GM23338 (cell line): ENCODE measurements at regions not wholly inside any gene's neighbourhood (a gene's known extent, or its start where the extent isn't known, plus 50 kb on each side); places are given as distances from the start of the nearest gene placed in this dataset.

Experiments
- ATAC-seq: fragments of 200-7000 bp; cut with Tn5 transposase; 3 replicates; pipeline ENCODE4 v1.9.1; 2020
- DNase-seq: peaks from one replicate; pipeline ENCODE4 v3.0.0-alpha.2; 2015; ENCODE audit warnings: low spot score
- H2AFZ ChIP-seq: fragments of 200-600 bp; sonication (generic); 2 replicates; pipeline ENCODE4 v1.8.0; 2016; ENCODE audit warnings: antibody characterized with exemption, mild to moderate bottlenecking, moderate library complexity
- H3F3A ChIP-seq: fragments of 200-600 bp; sonication (generic); replicated peaks from 2 replicates; pipeline ENCODE4 v1.8.0; 2017; ENCODE audit warnings: antibody characterized with exemption, mixed run types, low read depth
- H3K27ac ChIP-seq: fragments of 200-600 bp; sonication (generic); 2 replicates; pipeline ENCODE4 v1.6.1; 2016; ENCODE audit warnings: low read depth
- H3K27me3 ChIP-seq: fragments of 200-600 bp; sonication (generic); 2 replicates; pipeline ENCODE4 v1.8.0; 2016; ENCODE audit warnings: mild to moderate bottlenecking, mixed run types, moderate library complexity; ENCODE audit not compliant: insufficient read depth
- H3K36me3 ChIP-seq: fragments of 200-600 bp; sonication (generic); 2 replicates; pipeline ENCODE4 v1.8.0; 2016; ENCODE audit warnings: mild to moderate bottlenecking; ENCODE audit not compliant: insufficient read depth
- H3K4me1 ChIP-seq: fragments of 200-600 bp; sonication (generic); 2 replicates; pipeline ENCODE4 v1.8.0; 2016; ENCODE audit warnings: mild to moderate bottlenecking, moderate library complexity; ENCODE audit not compliant: insufficient read depth
- H3K4me2 ChIP-seq: fragments of 200-600 bp; sonication (generic); 2 replicates; pipeline ENCODE4 v1.7.1; 2017; ENCODE audit warnings: mixed run types
- H3K4me3 ChIP-seq: fragments of 200-600 bp; sonication (generic); 2 replicates; pipeline ENCODE4 v1.6.1; 2016; ENCODE audit warnings: mixed run types
- H3K79me2 ChIP-seq: fragments of 200-600 bp; sonication (generic); replicated peaks from 2 replicates; pipeline ENCODE4 v1.8.0; 2017; ENCODE audit warnings: mild to moderate bottlenecking; ENCODE audit not compliant: insufficient read depth
- H3K9me2 ChIP-seq: fragments of 200-600 bp; sonication (generic); 2 replicates; pipeline ENCODE4 v1.8.0; 2017; ENCODE audit not compliant: insufficient read depth
- H4K20me1 ChIP-seq: fragments of 200-600 bp; sonication (generic); replicated peaks from 2 replicates; pipeline ENCODE4 v1.8.0; 2017; ENCODE audit warnings: mild to moderate bottlenecking; ENCODE audit not compliant: insufficient read depth
- H3K27ac Mint-ChIP-seq: 2 replicates; pipeline ENCODE4 v1.8.0; 2020; ENCODE audit warnings: inconsistent platforms, mild to moderate bottlenecking, moderate library complexity, mixed read lengths
- H3K27me3 Mint-ChIP-seq: 3 replicates; pipeline ENCODE4 v1.8.0; 2022; ENCODE audit warnings: low read depth, mild to moderate bottlenecking, moderate library complexity, mixed read lengths, inconsistent platforms; ENCODE audit not compliant: insufficient read depth, poor library complexity
- H3K36me3 Mint-ChIP-seq: 3 replicates; pipeline ENCODE4 v1.8.0; 2021; ENCODE audit warnings: low read depth, mild to moderate bottlenecking, inconsistent platforms, moderate library complexity, mixed read lengths
- H3K4me1 Mint-ChIP-seq: 3 replicates; pipeline ENCODE4 v1.8.0; 2020; ENCODE audit warnings: mild to moderate bottlenecking, inconsistent platforms, mixed read lengths
- H3K4me3 Mint-ChIP-seq: 3 replicates; pipeline ENCODE4 v1.8.0; 2021; ENCODE audit warnings: moderate library complexity, mild to moderate bottlenecking, inconsistent platforms, mixed read lengths
- H3K9me3 Mint-ChIP-seq: 3 replicates; pipeline ENCODE4 v1.8.0; 2020; ENCODE audit warnings: moderate library complexity, mild to moderate bottlenecking, inconsistent platforms, mixed read lengths
- CREB1 ChIP-seq: fragments of 250-450 bp; sonication (Bioruptor Pico); IDR thresholded peaks from 2 replicates; pipeline ENCODE4 v1.5.0; 2020; ENCODE audit warnings: low read depth, mild to moderate bottlenecking, moderate library complexity
- EZH2 ChIP-seq: fragments of 200-600 bp; sonication (generic); IDR thresholded peaks from one replicate; pipeline ENCODE4 v1.8.0; 2017; ENCODE audit warnings: antibody characterized with exemption, mild to moderate bottlenecking, low read depth; ENCODE audit not compliant: unreplicated experiment
- EZH2phosphoT487 ChIP-seq: fragments of 200-600 bp; sonication (generic); IDR thresholded peaks from one replicate; pipeline ENCODE4 v1.8.1; 2018; ENCODE audit warnings: antibody characterized with exemption; ENCODE audit not compliant: unreplicated experiment
- JUNB ChIP-seq: IDR thresholded peaks from one replicate; pipeline ENCODE4 v1.6.1; 2016; ENCODE audit warnings: antibody characterized with exemption; ENCODE audit not compliant: unreplicated experiment
- NANOG ChIP-seq: IDR thresholded peaks from 2 replicates; pipeline ENCODE4 v1.6.1; 2016; ENCODE audit warnings: antibody characterized with exemption, borderline replicate concordance
- ZNF114 ChIP-seq: fragments of 250-450 bp; sonication (Bioruptor Pico); IDR thresholded peaks from 2 replicates; pipeline ENCODE4 v1.5.0; 2020; ENCODE audit warnings: mild to moderate bottlenecking, moderate library complexity
- ZNF462 ChIP-seq: fragments of 250-450 bp; sonication (Bioruptor Pico); IDR thresholded peaks from 2 replicates; pipeline ENCODE4 v1.5.0; 2020; ENCODE audit warnings: mild to moderate bottlenecking, moderate library complexity

DNA sequence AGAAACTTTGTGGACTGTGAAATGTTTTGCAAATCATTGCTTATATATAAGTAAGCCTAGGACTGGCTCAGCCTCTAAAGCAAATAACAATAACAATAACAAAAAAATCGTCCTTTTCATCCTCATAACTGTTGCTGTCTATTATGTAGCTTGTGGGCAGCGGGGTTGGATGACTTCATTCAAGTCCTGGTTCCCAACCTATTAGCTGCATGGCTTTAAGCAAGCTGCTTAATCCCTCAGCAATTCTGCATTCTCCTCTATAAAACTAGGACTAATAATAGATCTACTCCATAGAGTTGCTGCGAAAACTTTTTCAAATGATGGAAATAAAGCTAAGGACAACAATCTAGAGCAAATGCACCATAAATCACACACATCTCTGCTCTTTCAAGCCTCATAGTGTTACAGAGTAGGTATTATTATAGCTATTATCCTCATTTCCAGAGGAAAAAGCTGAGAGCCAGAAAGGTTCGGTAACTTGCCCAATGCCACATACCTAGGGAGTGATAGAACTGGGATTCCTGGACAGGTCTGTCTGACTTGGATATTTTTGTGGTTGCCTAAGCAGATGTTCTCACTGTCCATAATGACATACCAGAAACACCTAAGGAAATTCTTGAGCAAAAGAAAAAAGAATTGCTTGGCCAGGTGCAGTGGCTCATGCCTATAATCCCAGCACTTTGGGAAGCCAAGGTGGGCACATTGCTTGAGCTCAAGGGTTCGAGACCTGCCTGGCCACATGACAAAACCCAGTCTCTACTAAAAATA is 98.8 kb upstream of the ADRA1B start:
- H3K4me2 ChIP-seq, result no peak overlapping the region

More for the DNA sequence above, 98.8 kb upstream of the ADRA1B start:
- no peak overlapping the region for H2AFZ ChIP-seq
- ATAC-seq, result no peak
- no peaks in the 10 kb centered on the region for H3K36me3 ChIP-seq
- no peaks in the 10 kb centered on the region for H3K9me2 ChIP-seq
- H3K27me3 Mint-ChIP-seq, result peaks cover 4% of the 10 kb centered on the region
- DNase-seq, result no peak
- no peak overlapping the region for H3K4me3 ChIP-seq
- H3K27ac Mint-ChIP-seq, result no peak overlapping the region
- no peaks in the 10 kb centered on the region for H3F3A ChIP-seq
- no peaks in the 10 kb centered on the region for H4K20me1 ChIP-seq
- no peaks in the 10 kb centered on the region; the same call in 2 of the 3 replicates for H3K9me3 Mint-ChIP-seq
- no peaks in the 10 kb centered on the region for H3K27me3 ChIP-seq
- H3K36me3 Mint-ChIP-seq, result no peaks in the 10 kb centered on the region
- H3K79me2 ChIP-seq, result no peaks in the 10 kb centered on the region
- no peak overlapping the region for H3K27ac ChIP-seq
- peaks cover 8% of the 10 kb centered on the region for H3K4me1 Mint-ChIP-seq
- TF ChIP-seq CREB1 (CRISPR knock-in tag) (no peak), ZNF114 (CRISPR knock-in tag) (no peak), JUNB (no peak), EZH2 (no peak), ZNF462 (CRISPR knock-in tag) (no peak), EZH2phosphoT487 (no peak), NANOG (no peak)
- 0 out of 2 replicates have a peak, but pooled peaks cover 5% of the 10 kb centered on the region for H3K4me1 ChIP-seq
- H3K4me3 Mint-ChIP-seq, result no peak overlapping the region
